Gastroesophageal sphincter (tissue), 3 donors: ENCODE measurements at regions not wholly inside any gene's neighbourhood (a gene's known extent, or its start where the extent isn't known, plus 50 kb on each side); places are given as distances from the start of the nearest gene placed in this dataset.

ENCODE experiments used
- CTCF ChIP-seq, 4 experiments: fragments of 200-600 bp in 2 of 4; fragments of 450-650 bp in 2 of 4; sonication (generic) in 1 of 4; IDR thresholded peaks; one replicate each; pipeline ENCODE4 v1.5.1; 2017 to 2019; ENCODE audit warnings: antibody characterized with exemption in 4 of 4, mild to moderate bottlenecking in 2 of 4, moderate library complexity in 2 of 4
- POLR2A ChIP-seq, 2 donors: fragments of 450-650 bp; IDR thresholded peaks; one replicate each; pipeline ENCODE4 v1.6.1; 2017; ENCODE audit warnings: antibody characterized with exemption in 2 of 2, mild to moderate bottlenecking in 2 of 2, moderate library complexity in 1 of 2

- TF ChIP-seq CTCF (IDR thresholded peaks at IDR 0.05) (no peak), POLR2A (IDR thresholded peaks at IDR 0.05) (no peak)
Measured at GRCh38 chr3:177753451-177754155, 556.3 kb upstream of the TBL1XR1 start.
